ENCODE measurements at regions not wholly inside any gene's neighbourhood (a gene's known extent, or its start where the extent isn't known, plus 50 kb on each side); places are given as distances from the start of the nearest gene placed in this dataset.

DNA sequence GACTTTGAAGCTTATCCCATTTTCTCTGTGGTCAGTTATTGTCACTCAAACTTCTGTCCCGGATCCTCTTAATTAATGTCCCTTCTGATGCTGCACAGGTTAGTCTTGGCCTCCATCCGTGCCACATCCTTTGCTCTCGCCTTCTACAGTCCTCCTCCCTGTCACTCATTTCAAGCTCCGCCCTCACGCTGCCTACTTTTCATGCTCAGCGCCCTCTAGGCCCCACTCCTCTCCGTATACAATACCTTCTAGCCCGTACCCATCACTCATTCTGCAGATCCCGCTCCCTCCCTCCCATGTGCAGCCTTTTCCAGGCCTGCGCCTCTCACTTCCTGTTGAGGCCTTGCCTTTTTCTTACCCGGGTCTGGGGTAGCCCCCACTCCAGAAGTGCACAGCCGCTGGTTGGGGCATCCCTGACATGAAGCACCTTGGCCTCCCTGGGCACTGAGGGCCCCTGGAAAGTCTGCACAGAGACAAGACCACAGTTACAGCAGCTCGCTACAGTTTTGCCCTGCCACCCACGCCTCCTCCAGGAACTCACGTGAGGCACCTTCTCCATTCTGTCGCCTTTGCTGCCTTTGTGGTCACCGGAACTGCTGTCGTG lies 88.5 kb upstream of the SLC25A48 start:
- TF ChIP-seq CTCF (conservative IDR thresholded peaks at IDR 0.05 in 1 of 2, IDR thresholded peaks at IDR 0.05 in 1 of 2; ENCODE audit: low read depth in 1 of 2, low read length in 2 of 2) (no peak), EZH2 (IDR thresholded peaks at IDR 0.05; ENCODE audit: low read length, missing control alignments) (no peak)

Data from fibroblast of lung (primary cell).